GM12878 (cell line): ENCODE measurements at regions not wholly inside any gene's neighbourhood (a gene's known extent, or its start where the extent isn't known, plus 50 kb on each side); places are given as distances from the start of the nearest gene placed in this dataset.

Experiments used
- ATF2 ChIP-seq: IDR thresholded peaks from 2 replicates; pipeline ENCODE4 v1.6.1; 2012; ENCODE audit warnings: low read length, inconsistent platforms
- CBFB ChIP-seq: IDR thresholded peaks from 2 replicates; pipeline ENCODE4 v1.6.1; 2016; ENCODE audit warnings: antibody characterized with exemption, low read depth
- CHD4 ChIP-seq: fragments of 200-600 bp; sonication (generic); IDR thresholded peaks from 2 replicates; pipeline ENCODE4 v1.6.1; 2016; ENCODE audit warnings: mild to moderate bottlenecking
- CREB1 ChIP-seq: IDR thresholded peaks from 2 replicates; pipeline ENCODE4 v1.6.1; 2012; ENCODE audit warnings: low read depth, mild to moderate bottlenecking, inconsistent platforms
- DPF2 ChIP-seq: fragments of 450-650 bp; IDR thresholded peaks from 2 replicates; pipeline ENCODE4 v1.6.1; 2017; ENCODE audit warnings: mild to moderate bottlenecking
- ETV6 ChIP-seq, 2 experiments: fragments of 450-650 bp in 1 of 2; IDR thresholded peaks in 1 of 2; conservative IDR thresholded peaks in 1 of 2; 2 replicates each; pipeline ENCODE4 v1.6.1; 2014; ENCODE audit warnings: antibody characterized with exemption in 1 of 2, borderline replicate concordance in 1 of 2, low read depth in 1 of 2, mild to moderate bottlenecking in 1 of 2, moderate library complexity in 1 of 2
- FOXM1 ChIP-seq: IDR thresholded peaks from 2 replicates; pipeline ENCODE4 v1.6.1; 2012; ENCODE audit warnings: low read depth, mild to moderate bottlenecking, inconsistent platforms, low read length, moderate library complexity
- GATAD2B ChIP-seq: fragments of 450-650 bp; conservative IDR thresholded peaks from 2 replicates; pipeline ENCODE4 v1.6.1; 2017; ENCODE audit warnings: low read depth, mild to moderate bottlenecking, moderate library complexity
- HSF1 ChIP-seq: fragments of 150-350 bp; IDR thresholded peaks from 2 replicates; pipeline ENCODE4 v1.6.1; 2014; ENCODE audit warnings: mild to moderate bottlenecking, low read depth, low read length
- IRF3 ChIP-seq: fragments of 450-650 bp; IDR thresholded peaks from 2 replicates; pipeline ENCODE4 v1.6.1; 2014; ENCODE audit warnings: mild to moderate bottlenecking
- IRF4 ChIP-seq: IDR thresholded peaks from 2 replicates; pipeline ENCODE4 v1.6.1; 2011; ENCODE audit warnings: low read depth, low read length
- NR2C1 ChIP-seq: fragments of 450-650 bp; IDR thresholded peaks from 2 replicates; pipeline ENCODE4 v1.6.1; 2017; ENCODE audit warnings: antibody characterized with exemption, mild to moderate bottlenecking, moderate library complexity
- NR2C2 ChIP-seq: IDR thresholded peaks from 2 replicates; pipeline ENCODE4 v1.6.1; 2011; ENCODE audit warnings: borderline replicate concordance, low read depth; ENCODE audit not compliant: control insufficient read depth, insufficient read length
- NRF1 ChIP-seq: conservative IDR thresholded peaks from 2 replicates; pipeline ENCODE4 v1.6.1; 2011; ENCODE audit warnings: mild to moderate bottlenecking, low read depth, low read length, improper control_type of control experiment
- RAD51 ChIP-seq: fragments of 450-650 bp; IDR thresholded peaks from 2 replicates; pipeline ENCODE4 v1.6.1; 2016; ENCODE audit warnings: moderate library complexity, mild to moderate bottlenecking, inconsistent platforms
- RUNX3 ChIP-seq: IDR thresholded peaks from 2 replicates; pipeline ENCODE4 v1.6.1; 2012; ENCODE audit warnings: low read length, inconsistent platforms
- SMARCA5 ChIP-seq: fragments of 450-650 bp; IDR thresholded peaks from 2 replicates; pipeline ENCODE4 v1.6.1; 2017; ENCODE audit warnings: mild to moderate bottlenecking
- SPI1 ChIP-seq: IDR thresholded peaks from 2 replicates; pipeline ENCODE4 v1.6.1; 2011; ENCODE audit warnings: low read depth, mild to moderate bottlenecking, low read length, moderate library complexity, borderline replicate concordance; ENCODE audit not compliant: insufficient read depth
- TCF12 ChIP-seq: IDR thresholded peaks from 2 replicates; pipeline ENCODE4 v1.6.1; 2011; ENCODE audit warnings: low read depth, mild to moderate bottlenecking, low read length
- ZNF207 ChIP-seq: fragments of 450-650 bp; IDR thresholded peaks from 2 replicates; pipeline ENCODE4 v1.6.1; 2014; ENCODE audit warnings: antibody characterized with exemption, mild to moderate bottlenecking, borderline replicate concordance

GRCh38 chr2:48227617-48228344 is 86.7 kb upstream of the FOXN2 start (continued):
- TF ChIP-seq ATF2, result peak; percentile 91
- TF ChIP-seq CREB1, result peak; percentile 41; the same call in 1 of the 2 replicates
- TF ChIP-seq ZNF207, result no peak
- no peak for TF ChIP-seq NR2C2
- TF ChIP-seq IRF3, result no peak
- peak in 1 of 2 experiments; percentile 65; a peak in 1 of 4 replicates for TF ChIP-seq ETV6 (conservative IDR thresholded peaks at IDR 0.05 in 1 of 2, IDR thresholded peaks at IDR 0.05 in 1 of 2; ENCODE audit: borderline replicate concordance in 1 of 2, low read depth in 1 of 2)
- peak; percentile 57; the same call in 1 of the 2 replicates for TF ChIP-seq CBFB
- TF ChIP-seq RUNX3, result peak; percentile 96
- TF ChIP-seq GATAD2B, result no peak
- TF ChIP-seq NRF1, result no peak
- peak; percentile 88 for TF ChIP-seq DPF2
- no peak for TF ChIP-seq RAD51
- TF ChIP-seq NR2C1, result no peak
- TF ChIP-seq CHD4, result no peak
- TF ChIP-seq HSF1, result no peak
- TF ChIP-seq FOXM1, result peak; percentile 96
- TF ChIP-seq SPI1, result peak; percentile 94
- TF ChIP-seq IRF4, result 0 out of 2 replicates have a peak, but pooled peaks have one; percentile 31
- TF ChIP-seq TCF12, result peak; percentile 76
- peak; percentile 38; the same call in 1 of the 2 replicates for TF ChIP-seq SMARCA5
